Endothelial cell of umbilical vein (primary cell): ENCODE measurements at regions not wholly inside any gene's neighbourhood (a gene's known extent, or its start where the extent isn't known, plus 50 kb on each side); places are given as distances from the start of the nearest gene placed in this dataset.

ENCODE experiments used
- BruUV-seq: library from RNA; stranded (reverse); fragments of 400-500 nt; replicated peaks from 2 replicates; lab custom pipeline; 2021; lab: Mats Ljungman, UMichigan
- CTCF ChIA-PET: fragments of 300-600, 350-600 bp; sonication (Branson Sonifier 250); formaldehyde crosslinking; loops from one replicate; lab custom pipeline; 2021; ENCODE audit warnings: antibody characterized with exemption, inconsistent platforms; lab: Charles Lee
- POLR2A ChIA-PET: fragments of 300-600, 350-600 bp; sonication (Branson Sonifier 250); formaldehyde crosslinking; loops from one replicate; lab custom pipeline; 2021; ENCODE audit warnings: antibody characterized with exemption, inconsistent platforms; lab: Charles Lee
- DNase-seq: peaks from one replicate; pipeline ENCODE4 v3.0.0-alpha.2; 2011; ENCODE audit warnings: low read depth, low spot score
- FAIRE-seq: peaks from 2 replicates; lab custom pipeline; 2011; peaks lifted over from hg19 to GRCh38; lab: Jason Lieb, UNC
- H2AFZ ChIP-seq: 2 replicates; pipeline ENCODE4 v1.6.0; 2012; ENCODE audit warnings: low read depth, low read length, control low read depth, inconsistent platforms
- H3K27ac ChIP-seq: 2 replicates; pipeline ENCODE4 v1.5.1; 2011; ENCODE audit warnings: low read depth, mild to moderate bottlenecking, control low read depth, low read length, moderate library complexity; ENCODE audit not compliant: insufficient read depth
- H3K27me3 ChIP-seq, 2 experiments: 2 replicates each; pipeline versions ENCODE4 v1.6.0 to v1.6.1; 2011; ENCODE audit warnings: low read length in 2 of 2, mixed read lengths in 1 of 2; ENCODE audit not compliant: control insufficient read depth in 2 of 2, insufficient read depth in 2 of 2
- H3K36me3 ChIP-seq, 2 experiments: 2 replicates in 1 of 2; 3 replicates in 1 of 2; pipeline ENCODE4 v1.5.1; 2011; ENCODE audit warnings: low read length in 2 of 2, mild to moderate bottlenecking in 1 of 2, moderate library complexity in 1 of 2; ENCODE audit not compliant: control insufficient read depth in 2 of 2, insufficient read depth in 2 of 2; ENCODE audit errors: extremely low read depth in 1 of 2
- H3K4me1 ChIP-seq: 3 replicates; pipeline ENCODE4 v1.5.1; 2011; ENCODE audit warnings: mild to moderate bottlenecking, low read length; ENCODE audit not compliant: control insufficient read depth, insufficient read depth; ENCODE audit errors: extremely low read depth
- H3K4me2 ChIP-seq: 2 replicates; pipeline ENCODE4 v1.6.1; 2011; ENCODE audit warnings: low read length, control low read depth, mixed read lengths; ENCODE audit not compliant: insufficient read depth
- H3K4me3 ChIP-seq, 3 experiments: fragments of 200-600 bp in 1 of 3; sonication (generic), shearing (Covaris generic) in 1 of 3; replicated peaks in 1 of 3; 2 replicates each; pipeline ENCODE4 v1.5.1; 2011 to 2016; ENCODE audit warnings: control low read depth in 3 of 3, low read length in 3 of 3, mild to moderate bottlenecking in 2 of 3, inconsistent platforms in 1 of 3, low read depth in 1 of 3, moderate library complexity in 1 of 3; ENCODE audit not compliant: insufficient read depth in 1 of 3
- H3K79me2 ChIP-seq: 2 replicates; pipeline ENCODE4 v1.6.0; 2012; ENCODE audit warnings: low read length, inconsistent platforms; ENCODE audit not compliant: control insufficient read depth, insufficient read depth
- H3K9ac ChIP-seq: replicated peaks from 2 replicates; pipeline ENCODE3; 2011; ENCODE audit warnings: low read length, control low read depth; ENCODE audit not compliant: insufficient read depth; ENCODE audit errors: extremely low read depth
- H3K9me1 ChIP-seq: replicated peaks from 3 replicates; pipeline ENCODE4 v1.6.0; 2011; ENCODE audit warnings: mild to moderate bottlenecking, low read length; ENCODE audit not compliant: control insufficient read depth, insufficient read depth; ENCODE audit errors: extremely low read depth
- H3K9me3 ChIP-seq: replicated peaks from 2 replicates; pipeline ENCODE4 v1.5.1; 2012; ENCODE audit warnings: low read length, inconsistent platforms; ENCODE audit not compliant: control insufficient read depth, insufficient read depth
- H4K20me1 ChIP-seq: replicated peaks from 2 replicates; pipeline ENCODE3; 2011; ENCODE audit warnings: mild to moderate bottlenecking, low read length; ENCODE audit not compliant: control insufficient read depth, insufficient read depth; ENCODE audit errors: extremely low read depth
- CTCF ChIP-seq, 2 donors: IDR thresholded peaks; 1 replicate in 1 of 2; 2 replicates in 1 of 2; pipeline ENCODE4 v1.5.1; 2011; ENCODE audit warnings: low read length in 2 of 2, mild to moderate bottlenecking in 2 of 2, moderate library complexity in 2 of 2, control low read depth in 1 of 2, inconsistent platforms in 1 of 2, low read depth in 1 of 2; ENCODE audit not compliant: insufficient read depth in 1 of 2; ENCODE audit errors: extremely low read depth in 1 of 2
- EZH2 ChIP-seq: IDR thresholded peaks from 2 replicates; pipeline ENCODE4 v1.6.1; 2012; ENCODE audit warnings: borderline replicate concordance, low read depth, mild to moderate bottlenecking, moderate library complexity, low read length, inconsistent platforms; ENCODE audit not compliant: severe bottlenecking
- FOS ChIP-seq: IDR thresholded peaks from 2 replicates; pipeline ENCODE4 v1.6.1; 2011; ENCODE audit warnings: mild to moderate bottlenecking, low read length, moderate library complexity, borderline replicate concordance; ENCODE audit not compliant: insufficient read depth
- GATA2 ChIP-seq: IDR thresholded peaks from 2 replicates; pipeline ENCODE4 v1.7.0; 2011; ENCODE audit warnings: low read depth, mild to moderate bottlenecking, moderate library complexity, mixed read lengths, low read length; ENCODE audit not compliant: insufficient read length, insufficient read depth
- MAX ChIP-seq: IDR thresholded peaks from 2 replicates; pipeline ENCODE4 v1.6.1; 2011; ENCODE audit not compliant: insufficient read depth, insufficient read length
- POLR2A ChIP-seq: IDR thresholded peaks from 2 replicates; pipeline ENCODE4 v1.6.1; 2012; ENCODE audit warnings: low read depth, mild to moderate bottlenecking, control low read depth, low read length
- POLR2AphosphoS5 ChIP-seq: IDR thresholded peaks from 2 replicates; pipeline ENCODE4 v1.6.1; 2012; ENCODE audit warnings: low read depth, mild to moderate bottlenecking, control low read depth, low read length, moderate library complexity; ENCODE audit not compliant: insufficient read depth
- dilution Hi-C: fragments of 300-500 bp; cut with MboI; formaldehyde crosslinking; loops from one replicate; pipeline ENCODE4 v1.15.0; 2019; ENCODE audit warnings: low sequenced_read_pairs; ENCODE audit not compliant: extremely low pct_ligation_motif_present
- intact Hi-C: fragments of 100-400 bp; cut with micrococcal nuclease; formaldehyde crosslinking; loops from one replicate; pipeline ENCODE4 v1.10.0; 2022

GRCh38 chr1:214216779-214217178 is 64.2 kb upstream of the SMYD2 start:
- intact Hi-C loops (no loop called here), dilution Hi-C loops (no loop called here)
- DNase-seq (no peak), FAIRE-seq (no peak)
- H2AFZ ChIP-seq: no peak overlapping the region
- H3K4me3 ChIP-seq: no peak overlapping the region
- H3K9me3 ChIP-seq: no peaks in the 10 kb centered on the region
- CTCF ChIA-PET: interaction anchor here (1.4 to 11.0 kb wide), 2 partner anchors 45 to 113 kb away, joined by 6 to 671 read pairs; no protein-coding TSS in a partner anchor
- no peak overlapping the region for H3K9ac ChIP-seq
- no peaks in the 10 kb centered on the region for H3K36me3 ChIP-seq
- POLR2A ChIA-PET: no interaction called here
- H3K4me1 ChIP-seq: peaks cover 7% of the 10 kb centered on the region
- peaks cover 10 to 34% of the 10 kb centered on the region in 2 experiments for H3K27me3 ChIP-seq
- H3K4me2 ChIP-seq: no peak overlapping the region
- H3K9me1 ChIP-seq: no peaks in the 10 kb centered on the region
- no peak overlapping the region for H3K27ac ChIP-seq
- no TSS peak for BruUV-seq
- H4K20me1 ChIP-seq: no peaks in the 10 kb centered on the region
- H3K79me2 ChIP-seq: no peaks in the 10 kb centered on the region
- TF ChIP-seq MAX (no peak), FOS (no peak), POLR2AphosphoS5 (no peak), CTCF (IDR thresholded peaks at IDR 0.05; ENCODE audit: extremely low read depth in 1 of 2, insufficient read depth in 1 of 2, low read depth in 1 of 2, low read length in 2 of 2) (no peak), POLR2A (no peak), EZH2 (no peak), GATA2 (no peak)
